ENCODE measurements at regions not wholly inside any gene's neighbourhood (a gene's known extent, or its start where the extent isn't known, plus 50 kb on each side); places are given as distances from the start of the nearest gene placed in this dataset.

GRCh38 chr12:81992461-81992860 lies 233.3 kb upstream of the PPFIA2 start:
- H3K27me3 Mint-ChIP-seq (ENCODE audit: low read depth in 3 of 3) = peaks cover 1 to 6% (median 6%) of the 10 kb centered on the region in 3 donors
- H3K27me3 ChIP-seq (ENCODE audit: control insufficient read depth in 2 of 2, insufficient read depth in 2 of 2, low read length in 2 of 2) = peaks cover 0 to 2% of the 10 kb centered on the region in 2 donors

GRCh38 chr12:81991868-81992267 lies 232.7 kb upstream of the PPFIA2 start:
- no peaks in the 10 kb centered on the region for H4K20me1 ChIP-seq (ENCODE audit: insufficient read depth, low read length)
- Mint-ChIP-seq H3K36me3 (no peaks in the 10 kb centered on the region), H3K9me3 (no peaks in the 10 kb centered on the region), H3K27me3 (ENCODE audit: low read depth in 3 of 3) (peaks cover 2 to 8% (median 7%) of the 10 kb centered on the region in 3 donors), H3K4me3 (no peak overlapping the region), H3K4me1 (no peaks in the 10 kb centered on the region), H3K27ac (no peak overlapping the region)
- H3K27me3 ChIP-seq (ENCODE audit: control insufficient read depth in 2 of 2, insufficient read depth in 2 of 2, low read length in 2 of 2) = peaks cover 0 to 2% of the 10 kb centered on the region in 2 donors
- TF ChIP-seq CTCF (IDR thresholded peaks at IDR 0.05) = no peak
- no peak for DNase-seq
- H3K4me3 ChIP-seq (replicated peaks in 1 of 3; ENCODE audit: low read depth in 2 of 3, low read length in 3 of 3) = no peak overlapping the region
- no peak overlapping the region for H2AFZ ChIP-seq (ENCODE audit: insufficient read depth, low read depth, low read length, poor library complexity, severe bottlenecking)
- H3K4me2 ChIP-seq (replicated peaks; ENCODE audit: extremely low read depth, low read length, poor library complexity, severe bottlenecking) = no peak overlapping the region
- H3K79me2 ChIP-seq (ENCODE audit: insufficient read depth, low read length) = no peaks in the 10 kb centered on the region
- no peak overlapping the region for H3K27ac ChIP-seq (ENCODE audit: low read depth in 1 of 2, low read length in 2 of 2)
- H3K36me3 ChIP-seq (replicated peaks in 1 of 2; ENCODE audit: control insufficient read depth in 1 of 2, insufficient read depth in 2 of 2, low read length in 2 of 2) = no peaks in the 10 kb centered on the region
- H3K9me3 ChIP-seq (replicated peaks in 1 of 2; ENCODE audit: control insufficient read depth in 1 of 2, insufficient read depth in 1 of 2, low read length in 2 of 2) = no peaks in the 10 kb centered on the region
- intact Hi-C loops (cut with micrococcal nuclease) = no loop called here
- no peak overlapping the region for H3K9ac ChIP-seq (ENCODE audit: insufficient read depth, low read length, poor library complexity, severe bottlenecking)
- no peaks in the 10 kb centered on the region for H3K4me1 ChIP-seq (ENCODE audit: control insufficient read depth in 1 of 2, insufficient read depth in 2 of 2, low read length in 2 of 2)

More at GRCh38 chr12:81992461-81992860, 233.3 kb upstream of the PPFIA2 start:
- Histone ChIP-seq H3K4me2 (replicated peaks; ENCODE audit: extremely low read depth, low read length, poor library complexity, severe bottlenecking) (no peak overlapping the region), H3K4me1 (ENCODE audit: control insufficient read depth in 1 of 2, insufficient read depth in 2 of 2, low read length in 2 of 2) (no peaks in the 10 kb centered on the region), H3K36me3 (replicated peaks in 1 of 2; ENCODE audit: control insufficient read depth in 1 of 2, insufficient read depth in 2 of 2, low read length in 2 of 2) (no peaks in the 10 kb centered on the region), H3K4me3 (replicated peaks in 1 of 3; ENCODE audit: low read depth in 2 of 3, low read length in 3 of 3) (no peak overlapping the region), H4K20me1 (ENCODE audit: insufficient read depth, low read length) (no peaks in the 10 kb centered on the region), H3K9me3 (replicated peaks in 1 of 2; ENCODE audit: control insufficient read depth in 1 of 2, insufficient read depth in 1 of 2, low read length in 2 of 2) (no peaks in the 10 kb centered on the region), H3K79me2 (ENCODE audit: insufficient read depth, low read length) (no peaks in the 10 kb centered on the region), H3K27ac (ENCODE audit: low read depth in 1 of 2, low read length in 2 of 2) (no peak overlapping the region), H2AFZ (ENCODE audit: insufficient read depth, low read depth, low read length, poor library complexity, severe bottlenecking) (no peak overlapping the region), H3K9ac (ENCODE audit: insufficient read depth, low read length, poor library complexity, severe bottlenecking) (no peak overlapping the region)
- intact Hi-C loops (cut with micrococcal nuclease) = no loop called here
- peak; percentile 29 to 66 (median 31) for DNase-seq
- Mint-ChIP-seq H3K27ac (no peak overlapping the region), H3K4me3 (peak overlapping the region in 1 of 2 donors; percentile 14), H3K4me1 (no peaks in the 10 kb centered on the region), H3K9me3 (no peaks in the 10 kb centered on the region), H3K36me3 (no peaks in the 10 kb centered on the region)
- WGBS (ENCODE audit: insufficient coverage) = no CpG with 5 or more reads among the region's 2 CpGs
- peak; percentile 49 for TF ChIP-seq CTCF (IDR thresholded peaks at IDR 0.05)

Data from CD14-positive monocyte (primary cell).